Fibroblast of mammary gland (primary cell): ENCODE measurements at regions not wholly inside any gene's neighbourhood (a gene's known extent, or its start where the extent isn't known, plus 50 kb on each side); places are given as distances from the start of the nearest gene placed in this dataset.

ENCODE experiments used
- DNase-seq: peaks from one replicate; pipeline ENCODE4 v3.0.0-alpha.2; 2010; ENCODE audit warnings: low read depth
- H3K4me3 ChIP-seq: 2 replicates; pipeline ENCODE4 v1.5.1; 2011; ENCODE audit warnings: low read depth, mild to moderate bottlenecking, low read length, moderate library complexity; ENCODE audit not compliant: control insufficient read depth
- TF ChIP-seq, protein P1 (sequence below): conservative IDR thresholded peaks from 2 replicates; pipeline ENCODE4 v1.5.1; 2011; ENCODE audit warnings: low read depth, low read length, inconsistent platforms; ENCODE audit not compliant: control insufficient read depth, insufficient read depth

DNA sequence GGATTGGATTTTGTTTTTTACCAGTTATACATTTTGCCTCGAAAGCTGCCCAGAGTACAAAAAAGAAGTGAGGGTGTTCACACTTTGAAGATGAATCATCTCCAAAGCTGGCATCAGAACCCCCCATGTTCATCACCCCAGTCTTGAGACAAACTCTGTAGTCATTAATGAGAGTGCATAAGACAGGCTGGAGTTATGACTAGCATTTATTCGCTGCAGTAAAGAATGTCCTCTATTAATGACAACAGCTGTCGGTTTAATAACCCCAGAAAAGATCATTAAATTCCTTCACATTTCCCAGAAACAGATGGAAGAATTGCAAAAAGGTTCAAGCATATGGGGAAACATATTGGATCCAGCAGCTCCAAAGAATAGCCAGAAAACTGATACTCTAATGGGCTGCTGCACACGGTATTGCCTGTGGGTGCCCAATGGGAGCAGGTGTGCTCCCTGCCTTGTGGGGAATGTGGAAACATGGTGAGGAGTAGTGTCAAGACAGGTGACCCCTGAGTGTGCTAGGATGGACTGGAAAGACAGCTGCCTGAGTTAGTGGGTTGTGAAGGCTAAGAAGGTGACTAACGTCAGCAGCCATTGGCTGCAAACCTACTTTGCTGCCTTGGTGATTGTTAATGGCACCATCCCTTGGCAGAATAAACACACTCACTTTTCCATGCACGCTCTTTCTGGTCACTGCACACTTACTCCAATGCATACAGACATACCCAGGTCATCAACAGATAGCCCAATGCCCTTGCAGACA is 81.9 kb downstream of the AIPL1 start:
- DNase-seq, result no peak
- TF ChIP-seq, protein P1, sequence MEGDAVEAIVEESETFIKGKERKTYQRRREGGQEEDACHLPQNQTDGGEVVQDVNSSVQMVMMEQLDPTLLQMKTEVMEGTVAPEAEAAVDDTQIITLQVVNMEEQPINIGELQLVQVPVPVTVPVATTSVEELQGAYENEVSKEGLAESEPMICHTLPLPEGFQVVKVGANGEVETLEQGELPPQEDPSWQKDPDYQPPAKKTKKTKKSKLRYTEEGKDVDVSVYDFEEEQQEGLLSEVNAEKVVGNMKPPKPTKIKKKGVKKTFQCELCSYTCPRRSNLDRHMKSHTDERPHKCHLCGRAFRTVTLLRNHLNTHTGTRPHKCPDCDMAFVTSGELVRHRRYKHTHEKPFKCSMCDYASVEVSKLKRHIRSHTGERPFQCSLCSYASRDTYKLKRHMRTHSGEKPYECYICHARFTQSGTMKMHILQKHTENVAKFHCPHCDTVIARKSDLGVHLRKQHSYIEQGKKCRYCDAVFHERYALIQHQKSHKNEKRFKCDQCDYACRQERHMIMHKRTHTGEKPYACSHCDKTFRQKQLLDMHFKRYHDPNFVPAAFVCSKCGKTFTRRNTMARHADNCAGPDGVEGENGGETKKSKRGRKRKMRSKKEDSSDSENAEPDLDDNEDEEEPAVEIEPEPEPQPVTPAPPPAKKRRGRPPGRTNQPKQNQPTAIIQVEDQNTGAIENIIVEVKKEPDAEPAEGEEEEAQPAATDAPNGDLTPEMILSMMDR, result no peak
- no peak overlapping the region for H3K4me3 ChIP-seq

DNA sequence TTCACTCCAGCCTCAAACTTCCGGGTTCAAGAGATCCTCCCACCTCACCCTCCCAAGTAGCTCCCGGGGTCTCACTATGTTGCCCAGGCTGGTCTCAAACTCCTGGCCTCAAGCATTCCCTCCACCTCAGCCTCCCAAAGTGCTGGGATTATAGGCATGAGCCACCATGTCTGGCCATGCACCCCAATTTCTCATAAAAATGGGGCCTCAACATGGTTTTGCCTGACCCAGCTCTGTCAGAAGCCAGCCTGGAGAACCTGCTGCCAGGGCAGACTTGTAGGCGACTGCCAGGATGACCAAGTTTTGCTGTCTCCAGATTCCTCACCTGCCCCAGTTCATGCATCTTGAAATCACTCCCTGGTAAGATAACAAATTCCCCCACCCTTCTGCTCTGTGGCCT is 82.9 kb downstream of the AIPL1 start:
- DNase-seq, result no peak
- no peak overlapping the region for H3K4me3 ChIP-seq
- TF ChIP-seq, protein P1, result no peak

DNA sequence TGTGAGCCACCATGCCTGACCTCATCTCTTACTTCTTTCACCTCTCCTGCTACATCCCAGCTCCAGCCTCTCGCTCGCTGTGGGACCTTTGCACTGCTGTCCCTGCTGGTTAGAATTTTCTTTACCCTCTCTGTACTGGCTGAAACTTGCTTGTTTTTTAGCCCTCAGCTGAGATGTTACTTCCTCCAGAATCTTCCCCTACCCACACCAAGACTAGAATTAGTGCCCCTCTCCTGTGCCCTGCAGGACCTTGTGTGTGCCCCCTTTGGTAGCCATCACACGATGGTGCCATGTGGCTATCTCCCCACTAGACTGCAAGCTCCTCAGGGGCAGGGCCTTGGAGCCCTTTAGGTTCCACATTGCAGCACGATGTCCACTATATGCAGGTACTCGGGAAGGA is 84.1 kb downstream of the AIPL1 start:
- DNase-seq, result no peak
- TF ChIP-seq, protein P1, result no peak
- H3K4me3 ChIP-seq, result no peak overlapping the region

DNA sequence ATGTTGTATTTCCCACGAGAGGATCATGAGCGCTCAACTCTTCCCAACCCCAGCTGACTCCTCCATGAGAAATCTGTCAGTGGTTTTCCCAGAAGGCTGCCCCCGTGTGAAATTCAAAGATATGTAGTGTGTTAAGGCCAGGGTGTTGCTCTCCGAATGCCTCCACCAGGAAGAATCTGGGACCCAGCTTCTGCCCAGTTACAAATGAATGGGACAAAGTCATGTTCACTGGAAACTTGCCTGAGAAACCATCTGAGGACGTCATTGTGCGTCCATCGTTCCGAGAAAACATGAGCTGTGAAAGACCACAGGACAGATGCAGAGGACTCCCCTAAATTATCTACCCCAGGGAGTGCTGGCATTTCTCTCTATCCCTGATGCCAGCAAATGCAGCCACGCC is 86.0 kb downstream of the AIPL1 start:
- TF ChIP-seq, protein P1, result no peak
- H3K4me3 ChIP-seq, result no peak overlapping the region
- DNase-seq, result no peak

DNA sequence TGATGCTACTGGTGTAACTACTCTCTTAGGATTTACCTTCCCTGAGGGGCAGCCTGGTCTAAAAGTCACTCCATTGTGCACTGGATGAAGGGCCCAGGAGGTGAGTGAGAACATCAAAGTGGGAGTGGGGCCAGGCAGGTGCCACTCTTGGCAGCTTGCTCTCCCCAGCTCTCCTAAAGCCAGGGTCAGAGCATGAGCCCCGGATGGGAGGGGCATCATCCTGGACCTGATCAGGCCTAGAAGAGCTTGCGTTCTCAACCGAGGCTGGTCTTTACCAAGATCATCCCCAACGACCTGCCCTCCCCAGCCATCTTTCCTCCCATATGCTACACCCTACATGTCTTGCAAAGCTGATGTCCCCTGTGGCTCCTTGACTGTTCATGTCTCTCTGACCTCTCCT is 87.1 kb downstream of the AIPL1 start:
- no peak overlapping the region for H3K4me3 ChIP-seq
- TF ChIP-seq, protein P1, result no peak
- DNase-seq, result no peak

DNA sequence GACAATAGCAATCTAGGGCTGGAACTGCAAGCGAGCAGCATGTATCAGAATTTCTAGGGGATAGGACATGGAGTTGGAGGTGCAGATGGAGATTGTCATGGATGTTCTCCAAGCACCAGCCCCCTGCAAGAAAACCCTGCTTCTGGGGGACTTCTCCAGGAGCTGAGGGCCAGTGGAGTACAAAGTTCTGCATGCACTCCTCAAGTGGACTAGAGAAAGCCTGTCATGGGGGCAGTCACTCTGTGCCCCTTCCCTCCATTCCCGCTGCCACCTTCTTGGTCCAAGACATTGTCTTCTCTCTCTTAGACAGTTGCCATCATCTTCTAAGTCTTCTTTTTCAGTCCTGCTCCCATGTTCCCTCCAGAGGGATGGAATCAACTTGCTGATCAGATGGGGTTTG is 87.9 kb downstream of the AIPL1 start:
- no peak overlapping the region for H3K4me3 ChIP-seq
- no peak for DNase-seq
- TF ChIP-seq, protein P1, result no peak
